AG10803 (cell line): ENCODE measurements at regions not wholly inside any gene's neighbourhood (a gene's known extent, or its start where the extent isn't known, plus 50 kb on each side); places are given as distances from the start of the nearest gene placed in this dataset.
A peak's percentile ranks its signal among the peaks of the same experiment; 100 is the strongest.

Source experiments
- DNase-seq: peaks from one replicate; pipeline ENCODE4 v3.0.0; 2010; ENCODE audit warnings: low read depth
- H3K4me3 ChIP-seq: 2 replicates; pipeline ENCODE4 v1.5.1; 2011; ENCODE audit warnings: mild to moderate bottlenecking, low read length, control low read depth
- CTCF ChIP-seq: conservative IDR thresholded peaks from 2 replicates; pipeline ENCODE4 v1.5.1; 2011; ENCODE audit warnings: mild to moderate bottlenecking, low read length, control low read depth, inconsistent platforms

GRCh38 chr13:91122766-91123165 lies 224.7 kb upstream of the MIR17HG start:
- no peak overlapping the region for H3K4me3 ChIP-seq
- DNase-seq = no peak
- no peak for TF ChIP-seq CTCF

- no peak for DNase-seq
- TF ChIP-seq CTCF = no peak
- no peak overlapping the region for H3K4me3 ChIP-seq
These were observed 223.9 kb upstream of the MIR17HG start for GRCh38 chr13:91123456-91124127.

- H3K4me3 ChIP-seq = no peak overlapping the region
- no peak for TF ChIP-seq CTCF
- DNase-seq = no peak
These were observed 220.7 kb upstream of the MIR17HG start for GRCh38 chr13:91126806-91127205.

GRCh38 chr13:91127995-91128394 lies 219.5 kb upstream of the MIR17HG start:
- DNase-seq = no peak
- H3K4me3 ChIP-seq = no peak overlapping the region
- no peak for TF ChIP-seq CTCF

- no peak for TF ChIP-seq CTCF
- no peak overlapping the region for H3K4me3 ChIP-seq
- DNase-seq = no peak
These were observed 215.1 kb upstream of the MIR17HG start for GRCh38 chr13:91132381-91132780.

- no peak for DNase-seq
- no peak for TF ChIP-seq CTCF
- no peak overlapping the region for H3K4me3 ChIP-seq
These were observed 214.7 kb upstream of the MIR17HG start for GRCh38 chr13:91132786-91133185.

- TF ChIP-seq CTCF = peak; percentile 72
- H3K4me3 ChIP-seq = no peak overlapping the region
- DNase-seq = peak; percentile 44
These were observed 213.3 kb upstream of the MIR17HG start for GRCh38 chr13:91133941-91134802.
